ENCODE measurements at regions not wholly inside any gene's neighbourhood (a gene's known extent, or its start where the extent isn't known, plus 50 kb on each side); places are given as distances from the start of the nearest gene placed in this dataset.
A peak's percentile ranks its signal among the peaks of the same experiment; 100 is the strongest.

DNA sequence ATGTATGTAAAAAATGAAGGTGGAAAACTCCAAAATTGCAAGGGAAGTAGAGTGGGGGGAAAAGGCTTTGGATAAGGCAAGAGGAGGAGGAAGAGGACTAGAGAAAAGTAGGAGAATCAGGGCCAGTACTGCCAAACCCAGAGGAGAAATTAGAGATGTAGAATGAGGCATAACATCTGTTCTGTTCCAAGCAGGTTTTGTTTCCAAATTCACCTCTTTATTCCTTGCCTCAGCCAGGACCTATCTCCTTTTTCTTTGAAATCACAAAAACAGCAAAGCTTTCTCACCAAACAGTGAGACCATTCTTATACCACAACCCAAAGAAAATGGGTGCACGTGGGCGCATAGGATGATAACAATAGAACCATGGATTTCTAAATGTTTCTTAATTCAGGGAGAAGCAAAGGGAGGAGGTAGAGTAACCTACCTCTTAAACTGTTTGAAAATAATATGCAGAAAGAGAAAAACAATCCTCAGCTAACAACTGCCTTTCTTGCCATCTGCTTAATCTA, 383.3 kb upstream of the PKN2 start:
- TF ChIP-seq ZNF565 (CRISPR knock-in tag; conservative IDR thresholded peaks at IDR 0.05; ENCODE audit: low read depth) (no peak), ZNF70 (CRISPR knock-in tag; IDR thresholded peaks at IDR 0.05) (no peak), ESRRG (CRISPR knock-in tag; IDR thresholded peaks at IDR 0.05) (no peak), ARNTL (CRISPR knock-in tag; IDR thresholded peaks at IDR 0.05; ENCODE audit: borderline replicate concordance, low read depth) (no peak), TOX (CRISPR knock-in tag; IDR thresholded peaks at IDR 0.05; ENCODE audit: borderline replicate concordance) (no peak), ZFP3 (CRISPR knock-in tag; IDR thresholded peaks at IDR 0.05) (no peak), ISL1 (CRISPR knock-in tag; IDR thresholded peaks at IDR 0.05) (no peak)
- TF ChIP-seq, protein P1, sequence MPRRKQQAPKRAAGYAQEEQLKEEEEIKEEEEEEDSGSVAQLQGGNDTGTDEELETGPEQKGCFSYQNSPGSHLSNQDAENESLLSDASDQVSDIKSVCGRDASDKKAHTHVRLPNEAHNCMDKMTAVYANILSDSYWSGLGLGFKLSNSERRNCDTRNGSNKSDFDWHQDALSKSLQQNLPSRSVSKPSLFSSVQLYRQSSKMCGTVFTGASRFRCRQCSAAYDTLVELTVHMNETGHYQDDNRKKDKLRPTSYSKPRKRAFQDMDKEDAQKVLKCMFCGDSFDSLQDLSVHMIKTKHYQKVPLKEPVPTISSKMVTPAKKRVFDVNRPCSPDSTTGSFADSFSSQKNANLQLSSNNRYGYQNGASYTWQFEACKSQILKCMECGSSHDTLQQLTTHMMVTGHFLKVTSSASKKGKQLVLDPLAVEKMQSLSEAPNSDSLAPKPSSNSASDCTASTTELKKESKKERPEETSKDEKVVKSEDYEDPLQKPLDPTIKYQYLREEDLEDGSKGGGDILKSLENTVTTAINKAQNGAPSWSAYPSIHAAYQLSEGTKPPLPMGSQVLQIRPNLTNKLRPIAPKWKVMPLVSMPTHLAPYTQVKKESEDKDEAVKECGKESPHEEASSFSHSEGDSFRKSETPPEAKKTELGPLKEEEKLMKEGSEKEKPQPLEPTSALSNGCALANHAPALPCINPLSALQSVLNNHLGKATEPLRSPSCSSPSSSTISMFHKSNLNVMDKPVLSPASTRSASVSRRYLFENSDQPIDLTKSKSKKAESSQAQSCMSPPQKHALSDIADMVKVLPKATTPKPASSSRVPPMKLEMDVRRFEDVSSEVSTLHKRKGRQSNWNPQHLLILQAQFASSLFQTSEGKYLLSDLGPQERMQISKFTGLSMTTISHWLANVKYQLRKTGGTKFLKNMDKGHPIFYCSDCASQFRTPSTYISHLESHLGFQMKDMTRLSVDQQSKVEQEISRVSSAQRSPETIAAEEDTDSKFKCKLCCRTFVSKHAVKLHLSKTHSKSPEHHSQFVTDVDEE (CRISPR knock-in tag; IDR thresholded peaks at IDR 0.05) = no peak
- TF ChIP-seq, protein P2, sequence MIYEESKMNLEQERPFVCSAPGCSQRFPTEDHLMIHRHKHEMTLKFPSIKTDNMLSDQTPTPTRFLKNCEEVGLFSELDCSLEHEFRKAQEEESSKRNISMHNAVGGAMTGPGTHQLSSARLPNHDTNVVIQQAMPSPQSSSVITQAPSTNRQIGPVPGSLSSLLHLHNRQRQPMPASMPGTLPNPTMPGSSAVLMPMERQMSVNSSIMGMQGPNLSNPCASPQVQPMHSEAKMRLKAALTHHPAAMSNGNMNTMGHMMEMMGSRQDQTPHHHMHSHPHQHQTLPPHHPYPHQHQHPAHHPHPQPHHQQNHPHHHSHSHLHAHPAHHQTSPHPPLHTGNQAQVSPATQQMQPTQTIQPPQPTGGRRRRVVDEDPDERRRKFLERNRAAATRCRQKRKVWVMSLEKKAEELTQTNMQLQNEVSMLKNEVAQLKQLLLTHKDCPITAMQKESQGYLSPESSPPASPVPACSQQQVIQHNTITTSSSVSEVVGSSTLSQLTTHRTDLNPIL (CRISPR knock-in tag; IDR thresholded peaks at IDR 0.05; ENCODE audit: low read depth) = no peak
- ATAC-seq = no peak

DNA sequence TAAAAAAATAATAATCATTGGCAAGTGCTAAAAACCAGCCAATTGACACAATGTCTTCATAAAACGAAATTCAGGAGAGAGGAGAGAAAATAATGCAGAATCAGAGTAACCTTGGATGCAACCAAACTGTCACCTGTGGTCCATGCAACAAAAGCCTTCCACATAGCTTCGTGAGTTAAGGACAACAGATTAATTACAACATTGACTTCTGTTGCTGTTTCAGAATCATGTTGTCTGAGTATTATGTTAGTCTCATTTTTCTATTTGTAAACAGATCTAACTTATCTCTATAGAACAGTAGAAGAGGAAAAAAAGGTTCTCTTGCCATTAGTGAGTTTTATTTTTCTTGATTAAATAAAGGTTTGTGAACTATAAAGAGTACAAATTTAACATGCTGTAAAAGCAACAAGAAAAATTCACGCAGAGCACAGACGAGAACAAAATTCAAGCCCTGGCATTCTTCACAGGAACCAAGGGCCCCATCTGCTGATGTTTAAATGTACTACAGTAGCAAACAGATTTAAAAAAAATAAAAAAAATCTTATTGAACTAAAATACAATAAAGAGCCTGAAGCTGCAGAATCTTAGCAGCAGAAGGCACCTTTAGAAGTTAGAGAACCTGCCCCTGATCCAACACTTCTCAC, 381.1 kb upstream of the PKN2 start:
- ATAC-seq = peak; percentile 84
- TF ChIP-seq ZFP3 (CRISPR knock-in tag; IDR thresholded peaks at IDR 0.05) = no peak
- no peak for TF ChIP-seq ZNF70 (CRISPR knock-in tag; IDR thresholded peaks at IDR 0.05)
- no peak for TF ChIP-seq ZNF8 (CRISPR knock-in tag; IDR thresholded peaks at IDR 0.05)
- TF ChIP-seq, protein P3, sequence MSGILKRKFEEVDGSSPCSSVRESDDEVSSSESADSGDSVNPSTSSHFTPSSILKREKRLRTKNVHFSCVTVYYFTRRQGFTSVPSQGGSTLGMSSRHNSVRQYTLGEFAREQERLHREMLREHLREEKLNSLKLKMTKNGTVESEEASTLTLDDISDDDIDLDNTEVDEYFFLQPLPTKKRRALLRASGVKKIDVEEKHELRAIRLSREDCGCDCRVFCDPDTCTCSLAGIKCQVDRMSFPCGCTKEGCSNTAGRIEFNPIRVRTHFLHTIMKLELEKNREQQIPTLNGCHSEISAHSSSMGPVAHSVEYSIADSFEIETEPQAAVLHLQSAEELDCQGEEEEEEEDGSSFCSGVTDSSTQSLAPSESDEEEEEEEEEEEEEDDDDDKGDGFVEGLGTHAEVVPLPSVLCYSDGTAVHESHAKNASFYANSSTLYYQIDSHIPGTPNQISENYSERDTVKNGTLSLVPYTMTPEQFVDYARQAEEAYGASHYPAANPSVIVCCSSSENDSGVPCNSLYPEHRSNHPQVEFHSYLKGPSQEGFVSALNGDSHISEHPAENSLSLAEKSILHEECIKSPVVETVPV (CRISPR knock-in tag; IDR thresholded peaks at IDR 0.05) = no peak
- no peak for TF ChIP-seq BACH2 (CRISPR knock-in tag; IDR thresholded peaks at IDR 0.05; ENCODE audit: borderline replicate concordance)

DNA sequence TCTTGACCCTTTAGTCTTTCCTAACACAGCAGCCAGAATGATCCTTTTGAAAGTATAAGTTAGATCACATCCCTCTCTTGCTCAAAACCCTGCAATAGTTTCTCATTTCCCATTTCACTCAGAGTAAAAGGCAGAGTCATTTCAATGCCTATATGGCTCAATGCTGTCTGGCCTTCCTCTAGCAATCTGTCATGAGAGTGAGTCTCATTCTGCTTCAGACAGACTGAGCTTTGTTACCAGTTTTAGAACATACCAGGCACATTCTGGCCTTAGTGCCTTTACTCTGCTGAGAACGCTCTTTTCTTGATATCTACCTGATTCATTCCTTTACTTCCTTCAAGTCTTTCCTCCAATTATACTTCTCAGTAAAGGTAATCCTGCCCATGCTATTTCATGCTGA, 372.8 kb upstream of the PKN2 start:
- TF ChIP-seq, protein P3 (CRISPR knock-in tag; IDR thresholded peaks at IDR 0.05) = no peak
- TF ChIP-seq, protein P2 (CRISPR knock-in tag; IDR thresholded peaks at IDR 0.05; ENCODE audit: low read depth) = no peak
- TF ChIP-seq OSR1 (CRISPR knock-in tag; IDR thresholded peaks at IDR 0.05) = no peak
- no peak for TF ChIP-seq TOX (CRISPR knock-in tag; IDR thresholded peaks at IDR 0.05; ENCODE audit: borderline replicate concordance)
- TF ChIP-seq, protein P4, sequence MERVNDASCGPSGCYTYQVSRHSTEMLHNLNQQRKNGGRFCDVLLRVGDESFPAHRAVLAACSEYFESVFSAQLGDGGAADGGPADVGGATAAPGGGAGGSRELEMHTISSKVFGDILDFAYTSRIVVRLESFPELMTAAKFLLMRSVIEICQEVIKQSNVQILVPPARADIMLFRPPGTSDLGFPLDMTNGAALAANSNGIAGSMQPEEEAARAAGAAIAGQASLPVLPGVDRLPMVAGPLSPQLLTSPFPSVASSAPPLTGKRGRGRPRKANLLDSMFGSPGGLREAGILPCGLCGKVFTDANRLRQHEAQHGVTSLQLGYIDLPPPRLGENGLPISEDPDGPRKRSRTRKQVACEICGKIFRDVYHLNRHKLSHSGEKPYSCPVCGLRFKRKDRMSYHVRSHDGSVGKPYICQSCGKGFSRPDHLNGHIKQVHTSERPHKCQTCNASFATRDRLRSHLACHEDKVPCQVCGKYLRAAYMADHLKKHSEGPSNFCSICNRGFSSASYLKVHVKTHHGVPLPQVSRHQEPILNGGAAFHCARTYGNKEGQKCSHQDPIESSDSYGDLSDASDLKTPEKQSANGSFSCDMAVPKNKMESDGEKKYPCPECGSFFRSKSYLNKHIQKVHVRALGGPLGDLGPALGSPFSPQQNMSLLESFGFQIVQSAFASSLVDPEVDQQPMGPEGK (CRISPR knock-in tag; IDR thresholded peaks at IDR 0.05; ENCODE audit: borderline replicate concordance) = no peak
- no peak for TF ChIP-seq ISL1 (CRISPR knock-in tag; IDR thresholded peaks at IDR 0.05)
- TF ChIP-seq ESRRG (CRISPR knock-in tag; IDR thresholded peaks at IDR 0.05) = no peak
- no peak for ATAC-seq

DNA sequence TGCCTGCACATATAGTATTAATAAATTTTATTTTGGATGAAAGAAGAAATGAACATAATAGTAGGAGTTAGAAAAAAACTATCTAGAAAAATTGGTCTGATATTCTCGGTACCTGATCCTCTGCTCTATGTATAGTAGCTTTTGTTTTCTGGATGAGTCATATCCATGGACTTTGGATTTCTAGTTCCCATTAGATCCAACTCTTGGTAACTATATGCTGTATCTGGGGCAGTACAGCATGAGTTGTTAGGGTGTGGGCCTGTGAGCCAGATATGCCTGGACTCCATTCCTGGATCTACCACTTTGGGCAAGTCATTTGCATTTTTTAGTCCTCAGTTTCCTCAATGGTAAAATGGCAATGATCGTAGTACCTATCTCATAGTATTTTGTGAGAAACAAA, 372.2 kb upstream of the PKN2 start:
- ATAC-seq = no peak
- TF ChIP-seq, protein P1 (CRISPR knock-in tag; IDR thresholded peaks at IDR 0.05) = no peak
- TF ChIP-seq PPARA (CRISPR knock-in tag; IDR thresholded peaks at IDR 0.05; ENCODE audit: borderline replicate concordance) (no peak), SNAI2 (CRISPR knock-in tag; IDR thresholded peaks at IDR 0.05) (no peak)
- TF ChIP-seq, protein P3 (CRISPR knock-in tag; IDR thresholded peaks at IDR 0.05) = no peak
- TF ChIP-seq, protein P5, sequence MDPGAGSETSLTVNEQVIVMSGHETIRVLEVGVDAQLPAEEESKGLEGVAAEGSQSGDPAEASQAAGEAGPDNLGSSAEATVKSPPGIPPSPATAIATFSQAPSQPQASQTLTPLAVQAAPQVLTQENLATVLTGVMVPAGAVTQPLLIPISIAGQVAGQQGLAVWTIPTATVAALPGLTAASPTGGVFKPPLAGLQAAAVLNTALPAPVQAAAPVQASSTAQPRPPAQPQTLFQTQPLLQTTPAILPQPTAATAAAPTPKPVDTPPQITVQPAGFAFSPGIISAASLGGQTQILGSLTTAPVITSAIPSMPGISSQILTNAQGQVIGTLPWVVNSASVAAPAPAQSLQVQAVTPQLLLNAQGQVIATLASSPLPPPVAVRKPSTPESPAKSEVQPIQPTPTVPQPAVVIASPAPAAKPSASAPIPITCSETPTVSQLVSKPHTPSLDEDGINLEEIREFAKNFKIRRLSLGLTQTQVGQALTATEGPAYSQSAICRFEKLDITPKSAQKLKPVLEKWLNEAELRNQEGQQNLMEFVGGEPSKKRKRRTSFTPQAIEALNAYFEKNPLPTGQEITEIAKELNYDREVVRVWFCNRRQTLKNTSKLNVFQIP (CRISPR knock-in tag; IDR thresholded peaks at IDR 0.05; ENCODE audit: borderline replicate concordance, low read depth) = no peak
